Ovary (tissue), 7 donors: ENCODE measurements at regions not wholly inside any gene's neighbourhood (a gene's known extent, or its start where the extent isn't known, plus 50 kb on each side); places are given as distances from the start of the nearest gene placed in this dataset.
"Not testable (repeated sequence)": the region's sequence is repeated elsewhere in the genome, so short reads cannot be mapped to it uniquely, and the experiment has no call there.

Source experiments
- DNase-seq, 5 donors: peaks; one replicate each; pipeline ENCODE4 v3.0.0-alpha.2; 2019 to 2020
- H3K27ac ChIP-seq, 2 donors: fragments of 200-600 bp; one replicate each; pipeline versions ENCODE4 v1.5.1 to v1.8.0; 2019 to 2022
- H3K27me3 ChIP-seq: fragments of 200-600 bp; one replicate; pipeline ENCODE4 v1.8.0; 2022
- H3K36me3 ChIP-seq: fragments of 200-600 bp; sonication (generic); one replicate; pipeline ENCODE4 v1.5.1; 2019
- H3K4me1 ChIP-seq: one replicate; pipeline ENCODE4 v1.8.1; 2013; ENCODE audit warnings: mild to moderate bottlenecking, moderate library complexity; ENCODE audit not compliant: insufficient read depth
- H3K4me3 ChIP-seq: fragments of 200-600 bp; sonication (generic); one replicate; pipeline ENCODE4 v1.5.1; 2017
- H3K9me3 ChIP-seq, 2 donors: fragments of 200-600 bp in 1 of 2; sonication (generic) in 1 of 2; one replicate each; pipeline versions ENCODE4 v1.5.1 to v1.8.1; 2013 to 2019; ENCODE audit warnings: mild to moderate bottlenecking in 1 of 2, moderate library complexity in 1 of 2
- EP300 ChIP-seq: sonication (generic); formaldehyde crosslinking; IDR thresholded peaks from one replicate; pipeline ENCODE4 v1.6.1; 2017; ENCODE audit warnings: antibody characterized with exemption
- POLR2A ChIP-seq: fragments of 450-650 bp; IDR thresholded peaks from one replicate; pipeline ENCODE4 v1.6.1; 2017; ENCODE audit warnings: antibody characterized with exemption, mild to moderate bottlenecking, moderate library complexity
- WGBS, 3 donors: extraction: QIAGEN DNeasy Blood & Tissue Kit in 1 of 3; methylation state at CpG; one replicate each; pipeline versions ENCODE4 v1.1.5 to v1.1.7; 2013 to 2017; 5-methylcytosine and 5-hydroxymethylcytosine counted together
- intact Hi-C, 4 donors: fragments of 100-400 bp; cut with DNase I; formaldehyde crosslinking; loops; one replicate each; pipeline versions ENCODE4 v1.11.0 to v1.15.1; 2022 to 2023
- TF ChIP-seq, protein P1 (sequence below), 3 donors: fragments of 450-650 bp in 2 of 3; fragments of 200-600 bp in 1 of 3; IDR thresholded peaks; one replicate each; pipeline versions ENCODE4 v1.5.1 to v1.8.0; 2016 to 2022; ENCODE audit warnings: antibody characterized with exemption in 3 of 3, mild to moderate bottlenecking in 1 of 3
- donor health status: DM: no; HTN: no; CAD: no; lungs with moderate emphysema.
- donor health status: DM: no; HTN: no; CAD: no.
- donor health status: Bipolar disorder and iron deficiency.
- donor health status: DM: no; HTN: no; CAD: no.
- donor health status: DM: yes; HTN: yes; CAD: no.

DNA sequence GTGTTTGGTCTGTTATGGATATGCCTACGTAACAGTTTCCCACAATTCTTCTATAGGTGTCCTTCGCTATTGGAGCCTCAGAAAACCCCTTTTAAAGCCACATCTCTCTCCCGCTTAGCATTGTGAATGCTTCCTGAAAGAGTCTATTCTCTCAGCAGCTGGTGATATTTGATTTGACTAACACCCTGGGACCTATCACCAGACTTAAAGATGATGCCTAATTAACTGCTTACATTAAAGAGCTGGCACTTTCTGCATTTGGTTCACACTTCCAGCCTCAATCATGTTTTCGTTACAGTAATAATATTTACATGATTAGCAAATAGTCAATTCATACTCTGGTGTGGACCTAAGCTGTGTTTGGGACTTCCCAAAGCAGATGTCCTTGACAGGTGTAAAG, 90.1 kb upstream of the VLDLR start:
- intact Hi-C loops = no loop called here
- Histone ChIP-seq H3K36me3 (no peaks in the 10 kb centered on the region), H3K4me1 (no peaks in the 10 kb centered on the region), H3K4me3 (no peak overlapping the region), H3K27ac (no peak overlapping the region), H3K9me3 (no peaks in the 10 kb centered on the region), H3K27me3 (no peaks in the 10 kb centered on the region)
- TF ChIP-seq, protein P1, sequence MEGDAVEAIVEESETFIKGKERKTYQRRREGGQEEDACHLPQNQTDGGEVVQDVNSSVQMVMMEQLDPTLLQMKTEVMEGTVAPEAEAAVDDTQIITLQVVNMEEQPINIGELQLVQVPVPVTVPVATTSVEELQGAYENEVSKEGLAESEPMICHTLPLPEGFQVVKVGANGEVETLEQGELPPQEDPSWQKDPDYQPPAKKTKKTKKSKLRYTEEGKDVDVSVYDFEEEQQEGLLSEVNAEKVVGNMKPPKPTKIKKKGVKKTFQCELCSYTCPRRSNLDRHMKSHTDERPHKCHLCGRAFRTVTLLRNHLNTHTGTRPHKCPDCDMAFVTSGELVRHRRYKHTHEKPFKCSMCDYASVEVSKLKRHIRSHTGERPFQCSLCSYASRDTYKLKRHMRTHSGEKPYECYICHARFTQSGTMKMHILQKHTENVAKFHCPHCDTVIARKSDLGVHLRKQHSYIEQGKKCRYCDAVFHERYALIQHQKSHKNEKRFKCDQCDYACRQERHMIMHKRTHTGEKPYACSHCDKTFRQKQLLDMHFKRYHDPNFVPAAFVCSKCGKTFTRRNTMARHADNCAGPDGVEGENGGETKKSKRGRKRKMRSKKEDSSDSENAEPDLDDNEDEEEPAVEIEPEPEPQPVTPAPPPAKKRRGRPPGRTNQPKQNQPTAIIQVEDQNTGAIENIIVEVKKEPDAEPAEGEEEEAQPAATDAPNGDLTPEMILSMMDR (IDR thresholded peaks at IDR 0.05) = no peak
- TF ChIP-seq EP300 (no peak), POLR2A (no peak)
- DNase-seq = no peak
- WGBS, 3 donors = 95 to 99% (median 96%) methylated on average over 4 of the region's 4 CpGs

- Histone ChIP-seq H3K36me3 (no peaks in the 10 kb centered on the region), H3K27me3 (no peaks in the 10 kb centered on the region), H3K27ac (no peak overlapping the region), H3K4me3 (no peak overlapping the region), H3K9me3 (no peaks in the 10 kb centered on the region), H3K4me1 (no peaks in the 10 kb centered on the region)
- no peak for DNase-seq
- intact Hi-C loops = no loop called here
- TF ChIP-seq, protein P1 (IDR thresholded peaks at IDR 0.05) = no peak
- TF ChIP-seq EP300 (no peak), POLR2A (no peak)
- WGBS, 3 donors = 77 to 81% (median 79%) methylated on average over 2 of the region's 2 CpGs
These were observed 85.1 kb upstream of the VLDLR start for GRCh38 chr9:2536511-2536910.

- intact Hi-C loops = no loop called here
- TF ChIP-seq, protein P1 (IDR thresholded peaks at IDR 0.05) = no peak
These were observed 75.6 kb upstream of the VLDLR start for GRCh38 chr9:2545881-2546490.

GRCh38 chr9:2555899-2556600, 65.5 kb upstream of the VLDLR start:
- H3K9me3 ChIP-seq, H3K36me3 ChIP-seq, H3K27ac ChIP-seq, H3K27me3 ChIP-seq, intact Hi-C loops, H3K4me3 ChIP-seq: not testable (repeated sequence)
- peaks cover 12% of the 10 kb centered on the region for H3K4me1 ChIP-seq
- DNase-seq = peak in 1 of 5 donors; percentile 40
- whole genome bisulfite sequencing, 3 donors = 77 to 92% (median 87%) methylated on average over 7 of the region's 7 CpGs

More at GRCh38 chr9:2545881-2546490, 75.6 kb upstream of the VLDLR start:
- Histone ChIP-seq H3K4me1 (no peaks in the 10 kb centered on the region), H3K36me3 (no peaks in the 10 kb centered on the region), H3K27me3 (no peaks in the 10 kb centered on the region), H3K27ac (no peak overlapping the region), H3K4me3 (no peak overlapping the region), H3K9me3 (no peaks in the 10 kb centered on the region)
- 83 to 88% (median 86%) methylated on average over 6 of the region's 6 CpGs for WGBS, 3 donors
- no peak for DNase-seq

DNA sequence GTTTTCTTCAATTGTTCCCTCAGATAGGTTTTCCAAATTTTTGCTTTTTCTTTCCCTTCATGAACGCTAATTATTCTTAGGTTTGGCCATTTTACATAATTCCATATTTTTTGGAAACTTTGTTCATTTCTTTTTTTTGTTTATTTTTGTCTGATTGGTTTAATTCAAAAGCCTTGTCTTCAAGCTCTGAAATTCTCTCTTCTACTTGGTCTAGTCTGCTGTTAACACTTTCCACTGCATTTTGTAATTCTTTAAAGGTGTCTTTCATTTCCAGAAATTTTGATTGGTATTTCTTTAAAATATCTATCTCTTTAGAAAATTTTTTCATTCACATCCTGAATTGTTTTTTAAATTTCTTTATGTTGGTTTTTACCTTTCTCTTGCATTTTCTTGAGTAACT, 63.9 kb upstream of the VLDLR start:
- intact Hi-C loops = no loop called here
- peaks cover 12% of the 10 kb centered on the region for H3K4me1 ChIP-seq
- H3K27ac ChIP-seq = no peak overlapping the region
- no peaks in the 10 kb centered on the region for H3K9me3 ChIP-seq
- H3K4me3 ChIP-seq = no peak overlapping the region
- no peak for DNase-seq
- H3K36me3 ChIP-seq = no peaks in the 10 kb centered on the region
- TF ChIP-seq, protein P1 (IDR thresholded peaks at IDR 0.05) = no peak
- no peak for TF ChIP-seq EP300
- no peak for TF ChIP-seq POLR2A
- 92 to 98% (median 94%) methylated on average over 1 of the region's 1 CpG for WGBS, 3 donors
- H3K27me3 ChIP-seq = no peaks in the 10 kb centered on the region
